Body of pancreas (tissue), 4 donors: ENCODE measurements at regions not wholly inside any gene's neighbourhood (a gene's known extent, or its start where the extent isn't known, plus 50 kb on each side); places are given as distances from the start of the nearest gene placed in this dataset.

ENCODE experiments used
- POLR2A ChIP-seq, 3 donors: fragments of 450-650 bp; IDR thresholded peaks; one replicate each; pipeline ENCODE4 v1.6.1; 2016; ENCODE audit warnings: antibody characterized with exemption in 3 of 3, mild to moderate bottlenecking in 2 of 3
- TF ChIP-seq, protein P1 (sequence below), 7 experiments: fragments of 450-650 bp in 4 of 7; fragments of 200-600 bp in 3 of 7; sonication (generic) in 3 of 7; IDR thresholded peaks; one replicate each; pipeline ENCODE4 v1.5.1; 2016 to 2019; ENCODE audit warnings: antibody characterized with exemption in 7 of 7

DNA sequence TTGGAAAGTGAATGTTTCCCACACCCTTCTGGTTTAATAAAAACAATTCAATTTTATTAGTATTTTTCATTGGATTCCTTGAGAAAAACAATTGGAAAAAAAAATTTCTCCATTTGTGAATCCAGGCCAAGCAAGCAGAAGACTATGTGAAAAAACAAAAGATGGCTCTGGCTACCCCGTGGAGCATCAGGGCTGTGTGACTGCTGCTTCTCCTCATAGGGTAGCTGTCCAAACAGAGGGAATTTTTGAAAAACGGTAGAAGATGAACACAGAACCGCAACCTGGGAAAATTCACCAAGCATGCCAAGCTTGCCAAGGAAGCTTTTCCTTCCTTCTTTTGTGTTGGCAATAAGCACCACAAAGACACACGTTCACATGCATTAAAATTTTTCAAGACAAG is 71.3 kb upstream of the ACVR2A start:
- TF ChIP-seq, protein P1, sequence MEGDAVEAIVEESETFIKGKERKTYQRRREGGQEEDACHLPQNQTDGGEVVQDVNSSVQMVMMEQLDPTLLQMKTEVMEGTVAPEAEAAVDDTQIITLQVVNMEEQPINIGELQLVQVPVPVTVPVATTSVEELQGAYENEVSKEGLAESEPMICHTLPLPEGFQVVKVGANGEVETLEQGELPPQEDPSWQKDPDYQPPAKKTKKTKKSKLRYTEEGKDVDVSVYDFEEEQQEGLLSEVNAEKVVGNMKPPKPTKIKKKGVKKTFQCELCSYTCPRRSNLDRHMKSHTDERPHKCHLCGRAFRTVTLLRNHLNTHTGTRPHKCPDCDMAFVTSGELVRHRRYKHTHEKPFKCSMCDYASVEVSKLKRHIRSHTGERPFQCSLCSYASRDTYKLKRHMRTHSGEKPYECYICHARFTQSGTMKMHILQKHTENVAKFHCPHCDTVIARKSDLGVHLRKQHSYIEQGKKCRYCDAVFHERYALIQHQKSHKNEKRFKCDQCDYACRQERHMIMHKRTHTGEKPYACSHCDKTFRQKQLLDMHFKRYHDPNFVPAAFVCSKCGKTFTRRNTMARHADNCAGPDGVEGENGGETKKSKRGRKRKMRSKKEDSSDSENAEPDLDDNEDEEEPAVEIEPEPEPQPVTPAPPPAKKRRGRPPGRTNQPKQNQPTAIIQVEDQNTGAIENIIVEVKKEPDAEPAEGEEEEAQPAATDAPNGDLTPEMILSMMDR (IDR thresholded peaks at IDR 0.05): no peak
- no peak for TF ChIP-seq POLR2A (IDR thresholded peaks at IDR 0.05)
